Heart right ventricle (tissue), 16 donors: ENCODE measurements at regions not wholly inside any gene's neighbourhood (a gene's known extent, or its start where the extent isn't known, plus 50 kb on each side); places are given as distances from the start of the nearest gene placed in this dataset.

Experiments
- ATAC-seq, 8 donors: fragments of 200-7000 bp; cut with Tn5 transposase; one replicate each; pipeline ENCODE4 v1.9.1; 2020; ENCODE audit warnings: mild to moderate bottlenecking in 8 of 8, moderate library complexity in 8 of 8, moderate number of reproducible peaks in 1 of 8
- DNase-seq, 2 donors: peaks; one replicate each; pipeline ENCODE4 v3.0.0-alpha.2; 2020
- H3K27ac ChIP-seq, 10 donors: fragments of 200-600 bp; sonication (generic) in 2 of 10; one replicate each; pipeline versions ENCODE4 v1.5.0 to v1.8.0; 2020 to 2022; ENCODE audit warnings: mild to moderate bottlenecking in 3 of 10
- H3K27me3 ChIP-seq, 7 donors: fragments of 200-600 bp; one replicate each; pipeline ENCODE4 v1.8.0; 2021 to 2022; ENCODE audit warnings: mild to moderate bottlenecking in 2 of 7
- H3K36me3 ChIP-seq, 9 donors: fragments of 200-600 bp; sonication (generic) in 1 of 9; one replicate each; pipeline versions ENCODE4 v1.5.0 to v1.8.0; 2020 to 2022; ENCODE audit warnings: mild to moderate bottlenecking in 2 of 9
- H3K4me1 ChIP-seq, 9 donors: fragments of 200-600 bp; sonication (generic) in 1 of 9; one replicate each; pipeline versions ENCODE4 v1.5.0 to v1.8.0; 2020 to 2022; ENCODE audit warnings: mild to moderate bottlenecking in 4 of 9
- H3K4me3 ChIP-seq, 10 donors: fragments of 200-600 bp; sonication (generic) in 2 of 10; one replicate each; pipeline versions ENCODE4 v1.5.0 to v1.8.0; 2020 to 2022; ENCODE audit warnings: mild to moderate bottlenecking in 7 of 10, moderate library complexity in 2 of 10
- H3K9me3 ChIP-seq, 11 donors: fragments of 200-600 bp in 10 of 11; sonication (generic) in 2 of 11; one replicate each; pipeline versions ENCODE4 v1.5.0 to v1.8.0; 2013 to 2022; ENCODE audit warnings: mild to moderate bottlenecking in 2 of 11, control low read depth in 1 of 11, moderate library complexity in 1 of 11
- WGBS, 2 donors: extraction: QIAGEN DNeasy Blood & Tissue Kit; methylation state at CpG; one replicate each; pipeline ENCODE4 v1.1.7; 2013; ENCODE audit warnings: inconsistent platforms in 1 of 2; 5-methylcytosine and 5-hydroxymethylcytosine counted together
- intact Hi-C, 10 donors: fragments of 100-400 bp; cut with DNase I; formaldehyde crosslinking; loops; one replicate each; pipeline versions ENCODE4 v1.11.1 to v1.14.2; 2022
- TF ChIP-seq, protein P1 (sequence below), 9 donors: fragments of 200-600 bp; sonication (generic) in 2 of 9; IDR thresholded peaks; one replicate each; pipeline versions ENCODE4 v1.5.0 to v1.8.0; 2021 to 2022; ENCODE audit warnings: antibody characterized with exemption in 9 of 9, mild to moderate bottlenecking in 5 of 9, moderate library complexity in 1 of 9
- donor health status: Arrhythmogenic right ventricular cardiomyopathy.
- donor health status: ischemic (EF 13 %, LVEDD 7.1; RV severe dilation, severe dysfunction).
- donor health status: healthy with polysubstance abuse.
- donor health status: DM: no; HTN: yes; CAD: no.
- donor health status: DM: no; HTN: no; CAD: no.
- donor health status: ischemic (EF 25% LVEDD 6.9; RV normal size, moderate dysfunction).
- donor health status: ischemic (EF 25% LVEDD 5.7; RV mildly dilated, moderate dysfunction).
- donor health status: healthy.
- donor health status: DM: yes; HTN: yes; CAD: no.
- donor health status: Ischemic cardiomyopathy.
- donor health status: ischemic (EF 35%, LVEDD 5.7; RV mildly dilated, moderate dysfunction).
- donor health status: nonischemic (EF 11% LVEDD 7.7; RV severe dilation, severe dysfunction).
- donor health status: DM: yes; HTN: yes; CAD: no.
- donor health status: PGD.
- donor health status: ischemic (EF 29% LVEDD 5.4; RV normal size, mild dysfunction).
- donor health status: nonischemic (EF 23%, LVEDD 6.1; RV moderate dilation, normal function).

DNA sequence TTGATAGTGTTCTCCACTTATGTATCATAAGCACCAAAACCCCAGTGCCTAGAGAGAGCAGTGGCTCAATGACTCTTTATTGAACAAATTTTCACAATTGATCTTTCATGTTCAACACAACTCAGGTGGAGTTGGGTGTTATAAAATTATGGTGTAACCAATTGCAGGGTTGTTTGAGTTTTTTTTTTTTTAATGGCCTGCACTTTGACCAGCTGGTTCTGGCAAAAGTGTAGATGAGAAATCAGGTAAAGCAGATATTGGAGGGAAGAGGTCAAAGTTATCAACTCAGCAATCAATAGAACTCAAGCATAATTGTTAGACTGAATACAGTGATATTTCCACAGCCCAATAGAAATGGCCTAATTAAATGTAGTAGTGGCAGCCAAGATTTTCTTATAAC is 1386.3 kb downstream of the SUCLG1 start:
- intact Hi-C loops: no loop called here
- Histone ChIP-seq H3K4me3 (no peak overlapping the region), H3K27ac (no peak overlapping the region), H3K9me3 (no peaks in the 10 kb centered on the region), H3K36me3 (no peaks in the 10 kb centered on the region), H3K27me3 (no peaks in the 10 kb centered on the region), H3K4me1 (no peaks in the 10 kb centered on the region)
- DNase-seq (no peak), ATAC-seq (no peak)
- TF ChIP-seq, protein P1, sequence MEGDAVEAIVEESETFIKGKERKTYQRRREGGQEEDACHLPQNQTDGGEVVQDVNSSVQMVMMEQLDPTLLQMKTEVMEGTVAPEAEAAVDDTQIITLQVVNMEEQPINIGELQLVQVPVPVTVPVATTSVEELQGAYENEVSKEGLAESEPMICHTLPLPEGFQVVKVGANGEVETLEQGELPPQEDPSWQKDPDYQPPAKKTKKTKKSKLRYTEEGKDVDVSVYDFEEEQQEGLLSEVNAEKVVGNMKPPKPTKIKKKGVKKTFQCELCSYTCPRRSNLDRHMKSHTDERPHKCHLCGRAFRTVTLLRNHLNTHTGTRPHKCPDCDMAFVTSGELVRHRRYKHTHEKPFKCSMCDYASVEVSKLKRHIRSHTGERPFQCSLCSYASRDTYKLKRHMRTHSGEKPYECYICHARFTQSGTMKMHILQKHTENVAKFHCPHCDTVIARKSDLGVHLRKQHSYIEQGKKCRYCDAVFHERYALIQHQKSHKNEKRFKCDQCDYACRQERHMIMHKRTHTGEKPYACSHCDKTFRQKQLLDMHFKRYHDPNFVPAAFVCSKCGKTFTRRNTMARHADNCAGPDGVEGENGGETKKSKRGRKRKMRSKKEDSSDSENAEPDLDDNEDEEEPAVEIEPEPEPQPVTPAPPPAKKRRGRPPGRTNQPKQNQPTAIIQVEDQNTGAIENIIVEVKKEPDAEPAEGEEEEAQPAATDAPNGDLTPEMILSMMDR (IDR thresholded peaks at IDR 0.05): no peak

DNA sequence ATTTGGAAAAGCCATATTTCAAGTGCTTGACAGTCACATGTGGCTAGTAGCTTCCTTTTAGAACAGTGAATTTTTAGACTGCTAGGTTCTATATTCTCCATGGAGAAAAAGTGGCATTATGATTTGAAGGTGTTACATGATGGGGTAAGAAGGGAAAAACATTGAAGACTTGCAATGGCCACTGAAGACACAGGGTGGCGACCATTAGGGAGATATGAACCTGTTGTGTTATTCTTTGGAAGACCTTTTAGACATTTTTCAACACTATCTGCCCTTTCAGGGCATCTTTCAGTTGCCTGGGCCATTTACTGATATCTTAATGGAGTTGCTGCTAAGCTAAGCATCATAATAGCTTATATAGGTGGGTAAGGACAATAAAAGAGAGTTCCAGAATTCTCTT is 1387.2 kb downstream of the SUCLG1 start:
- TF ChIP-seq, protein P1 (IDR thresholded peaks at IDR 0.05): no peak
- H3K27ac ChIP-seq: no peak overlapping the region

DNA sequence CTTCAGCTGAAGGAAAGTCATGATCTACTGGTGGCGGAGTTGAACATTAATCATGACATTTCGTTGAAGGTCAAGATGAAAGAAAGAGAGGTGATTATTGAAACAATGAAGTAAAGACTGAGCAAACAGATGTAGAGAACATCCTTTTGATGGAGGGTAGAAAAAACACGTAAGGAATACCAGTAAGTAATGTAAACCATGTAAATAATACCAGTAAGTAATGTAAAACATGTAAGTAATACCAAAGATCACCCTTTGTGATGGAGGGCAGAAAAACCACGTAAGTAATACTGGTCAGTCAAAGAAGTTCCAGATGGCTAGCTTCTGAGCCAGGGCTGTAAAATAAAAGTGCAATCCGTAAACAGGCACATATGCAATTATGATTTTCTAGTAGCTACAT is 1387.7 kb downstream of the SUCLG1 start:
- Histone ChIP-seq H3K27me3 (no peaks in the 10 kb centered on the region), H3K27ac (no peak overlapping the region), H3K36me3 (no peaks in the 10 kb centered on the region), H3K9me3 (no peaks in the 10 kb centered on the region), H3K4me3 (no peak overlapping the region), H3K4me1 (no peaks in the 10 kb centered on the region)
- intact Hi-C loops: no loop called here
- TF ChIP-seq, protein P1 (IDR thresholded peaks at IDR 0.05): no peak
- ATAC-seq (no peak), DNase-seq (no peak)
- 92 to 93% methylated on average over 5 of the region's 5 CpGs for WGBS, 2 donors

More for the DNA sequence above, 1387.2 kb downstream of the SUCLG1 start:
- no peaks in the 10 kb centered on the region for H3K4me1 ChIP-seq
- H3K4me3 ChIP-seq: no peak overlapping the region
- ATAC-seq: no peak
- DNase-seq: no peak
- 91 to 98% methylated on average over 1 of the region's 1 CpG for WGBS, 2 donors
- intact Hi-C loops: no loop called here
- no peaks in the 10 kb centered on the region for H3K36me3 ChIP-seq
- H3K9me3 ChIP-seq: no peaks in the 10 kb centered on the region
- no peaks in the 10 kb centered on the region for H3K27me3 ChIP-seq

DNA sequence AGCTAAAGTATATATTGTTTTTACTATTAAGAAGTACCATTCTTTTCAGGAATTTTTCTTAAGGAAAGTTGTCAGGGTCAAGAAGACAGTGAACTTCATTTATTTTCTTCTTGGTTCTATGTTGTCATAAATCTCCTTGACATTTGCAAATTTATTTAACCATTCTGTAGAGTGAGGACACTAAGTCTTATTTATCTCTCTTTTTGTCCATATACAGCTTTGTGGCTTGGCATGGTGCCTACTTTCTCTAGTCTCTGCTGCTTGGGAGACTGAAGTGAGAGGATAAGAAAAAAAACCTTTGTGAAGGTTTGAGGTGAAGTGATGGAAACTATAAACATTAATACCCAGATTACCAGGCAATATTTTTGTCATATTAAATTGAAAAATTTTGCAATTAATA is 1389.4 kb downstream of the SUCLG1 start:
- no peaks in the 10 kb centered on the region for H3K9me3 ChIP-seq
- no peaks in the 10 kb centered on the region for H3K27me3 ChIP-seq
- intact Hi-C loops: no loop called here
- no peak overlapping the region for H3K4me3 ChIP-seq
- no peak overlapping the region for H3K27ac ChIP-seq
- ATAC-seq (no peak), DNase-seq (no peak)
- no peaks in the 10 kb centered on the region for H3K4me1 ChIP-seq
- TF ChIP-seq, protein P1 (IDR thresholded peaks at IDR 0.05): no peak
- no peaks in the 10 kb centered on the region for H3K36me3 ChIP-seq

DNA sequence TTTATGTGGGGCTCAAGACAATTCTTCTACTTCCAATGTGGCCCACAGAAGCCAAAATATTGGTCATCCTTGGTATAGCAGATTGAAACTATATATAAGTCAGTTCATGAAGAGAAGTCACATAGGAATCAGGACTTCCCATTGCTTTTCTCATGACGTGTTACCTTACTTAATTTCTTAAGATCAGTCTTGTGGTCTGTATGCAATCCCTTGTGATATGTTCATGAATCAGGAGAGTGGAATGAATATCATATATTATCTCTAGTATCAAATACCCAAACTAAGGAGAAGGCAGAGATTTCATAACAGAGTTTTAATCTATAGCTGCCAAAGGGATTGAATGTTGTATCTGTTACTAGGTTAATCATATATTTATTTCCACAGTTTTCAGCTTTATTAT is 1390.4 kb downstream of the SUCLG1 start:
- Histone ChIP-seq H3K27me3 (no peaks in the 10 kb centered on the region), H3K27ac (no peak overlapping the region), H3K9me3 (no peaks in the 10 kb centered on the region), H3K4me1 (no peaks in the 10 kb centered on the region), H3K4me3 (no peak overlapping the region), H3K36me3 (no peaks in the 10 kb centered on the region)
- TF ChIP-seq, protein P1 (IDR thresholded peaks at IDR 0.05): no peak
- intact Hi-C loops: no loop called here
- 91 to 100% methylated on average over 1 of the region's 1 CpG for WGBS, 2 donors
- DNase-seq (no peak), ATAC-seq (no peak)
